ENCODE measurements at regions not wholly inside any gene's neighbourhood (a gene's known extent, or its start where the extent isn't known, plus 50 kb on each side); places are given as distances from the start of the nearest gene placed in this dataset.

DNA sequence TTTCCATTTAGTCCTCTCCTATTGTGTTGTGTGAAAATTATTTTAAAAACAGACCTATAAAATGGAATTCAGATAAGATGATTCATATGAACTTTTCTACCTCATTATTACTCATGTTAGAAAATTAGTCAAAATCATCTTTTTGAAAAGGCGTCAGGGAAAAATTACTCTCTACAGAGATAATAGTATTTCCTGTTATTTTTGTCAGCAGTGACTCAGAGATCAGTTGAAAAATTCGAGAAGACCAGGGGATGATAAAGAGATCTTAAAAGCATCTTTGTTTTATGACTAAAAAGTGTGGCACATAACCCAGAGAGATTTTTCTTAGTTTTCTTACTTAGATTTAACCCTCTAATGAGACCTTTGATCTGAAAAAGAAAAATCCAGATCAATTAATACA is 157.9 kb upstream of the CARD18 start:
- CTCF ChIA-PET: no interaction called here
- intact Hi-C loops (cut with micrococcal nuclease): loop anchor here (1.0 to 10.0 kb wide), 4 partner anchors 190 to 591 kb away; partner anchors contain the start of genes CASP1 and CASP4

DNA sequence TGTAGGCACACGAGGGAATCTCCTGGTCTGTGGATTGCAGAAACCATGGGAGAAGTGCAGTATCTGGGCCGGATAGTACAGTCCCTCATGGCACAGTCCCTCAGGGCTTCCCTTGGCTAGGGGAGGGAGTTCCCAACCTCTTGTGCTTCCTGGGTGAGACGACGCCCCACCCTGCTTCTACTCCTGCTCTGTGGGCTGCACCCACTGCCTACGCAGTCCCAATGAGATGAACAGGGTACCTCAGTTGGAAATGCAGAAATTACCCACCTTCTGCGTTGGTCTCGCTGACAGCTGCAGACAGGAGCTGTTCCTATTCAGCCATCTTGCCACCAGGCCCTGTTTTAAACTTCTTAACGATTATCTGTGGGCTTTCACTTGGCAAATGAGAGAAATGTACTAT is 157.2 kb upstream of the CARD18 start:
- DNase-seq: peak; percentile 8
- Mint-ChIP-seq H3K36me3 (no peaks in the 10 kb centered on the region), H3K9me3 (peaks cover 4% of the 10 kb centered on the region), H3K4me1 (ENCODE audit: low read depth) (peaks cover 20% of the 10 kb centered on the region), H3K4me3 (no peak overlapping the region), H3K27me3 (peaks cover 3% of the 10 kb centered on the region), H3K27ac (peak overlapping the region; percentile 66)
- POLR2A ChIA-PET: no interaction called here
- intact Hi-C loops (cut with micrococcal nuclease): loop anchor here (1.0 to 10.0 kb wide), 4 partner anchors 190 to 591 kb away; partner anchors contain the start of genes CASP1 and CASP4
- CTCF ChIA-PET: no interaction called here

More for the DNA sequence above, 157.9 kb upstream of the CARD18 start:
- no peak for DNase-seq
- peaks cover 4% of the 10 kb centered on the region for H3K9me3 Mint-ChIP-seq
- H3K4me1 Mint-ChIP-seq (ENCODE audit: low read depth): peaks cover 24% of the 10 kb centered on the region
- POLR2A ChIA-PET: no interaction called here
- peak overlapping the region; percentile 58 for H3K27ac Mint-ChIP-seq
- no peaks in the 10 kb centered on the region for H3K36me3 Mint-ChIP-seq
- H3K27me3 Mint-ChIP-seq: peaks cover 3% of the 10 kb centered on the region
- no peak overlapping the region for H3K4me3 Mint-ChIP-seq

DNA sequence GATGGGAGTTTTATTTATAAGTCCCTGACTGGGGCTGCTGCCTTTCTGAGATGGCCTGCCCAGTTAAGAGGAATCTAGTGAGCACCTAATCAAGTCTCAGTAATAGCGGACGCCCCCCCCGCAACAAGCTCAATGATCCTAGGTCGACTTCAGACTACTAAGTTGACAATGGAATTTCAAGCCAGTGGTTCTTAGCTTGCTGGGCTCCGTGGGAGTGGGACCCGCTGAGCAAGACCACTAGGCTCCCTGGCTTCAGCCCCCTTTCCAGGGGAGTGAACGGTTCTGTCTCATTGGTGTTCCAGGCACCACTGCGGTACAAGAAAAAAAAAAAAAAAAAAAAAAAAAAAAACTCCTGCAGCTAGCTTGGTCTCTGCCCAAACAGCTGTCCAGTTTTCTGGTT is 156.8 kb upstream of the CARD18 start:
- no peak overlapping the region for H3K4me3 Mint-ChIP-seq

DNA sequence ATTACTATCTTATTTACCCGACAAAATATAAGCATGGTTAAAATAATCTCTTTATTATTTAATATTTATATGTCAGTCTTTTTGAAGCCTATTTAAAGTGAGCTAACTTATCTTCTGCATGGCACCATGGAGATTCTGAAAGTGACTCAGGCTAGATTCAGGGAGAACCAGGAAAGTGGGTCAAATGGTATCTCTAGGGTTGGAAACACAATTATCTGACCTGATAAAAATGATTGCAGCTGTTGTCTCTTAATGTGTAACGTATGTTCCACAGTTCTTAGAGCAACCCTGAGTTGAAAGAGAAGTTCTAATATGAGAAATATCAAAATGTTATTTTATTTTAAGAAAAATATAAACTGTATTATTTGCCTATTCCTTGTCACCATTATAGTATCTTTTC is 143.1 kb upstream of the CARD18 start:
- no peak for DNase-seq
- POLR2A ChIA-PET: no interaction called here
- H3K4me1 Mint-ChIP-seq (ENCODE audit: low read depth): no peaks in the 10 kb centered on the region
- peaks cover 14% of the 10 kb centered on the region for H3K27me3 Mint-ChIP-seq
- no peak overlapping the region for H3K4me3 Mint-ChIP-seq
- H3K27ac Mint-ChIP-seq: no peak overlapping the region
- intact Hi-C loops (cut with micrococcal nuclease): no loop called here
- CTCF ChIA-PET: no interaction called here
- no peaks in the 10 kb centered on the region for H3K36me3 Mint-ChIP-seq
- H3K9me3 Mint-ChIP-seq: no peaks in the 10 kb centered on the region

More for the DNA sequence above, 156.8 kb upstream of the CARD18 start:
- ChIA-PET CTCF (no interaction called here), POLR2A (no interaction called here)
- H3K36me3 Mint-ChIP-seq: no peaks in the 10 kb centered on the region
- H3K9me3 Mint-ChIP-seq: peaks cover 4% of the 10 kb centered on the region
- intact Hi-C loops (cut with micrococcal nuclease): loop anchor here (5.0 to 10.0 kb wide), 3 partner anchors 189 to 332 kb away; partner anchors contain the start of genes CASP1 and CASP4
- peaks cover 3% of the 10 kb centered on the region for H3K27me3 Mint-ChIP-seq
- DNase-seq: no peak
- H3K4me1 Mint-ChIP-seq (ENCODE audit: low read depth): peaks cover 19% of the 10 kb centered on the region
- H3K27ac Mint-ChIP-seq: no peak overlapping the region

DNA sequence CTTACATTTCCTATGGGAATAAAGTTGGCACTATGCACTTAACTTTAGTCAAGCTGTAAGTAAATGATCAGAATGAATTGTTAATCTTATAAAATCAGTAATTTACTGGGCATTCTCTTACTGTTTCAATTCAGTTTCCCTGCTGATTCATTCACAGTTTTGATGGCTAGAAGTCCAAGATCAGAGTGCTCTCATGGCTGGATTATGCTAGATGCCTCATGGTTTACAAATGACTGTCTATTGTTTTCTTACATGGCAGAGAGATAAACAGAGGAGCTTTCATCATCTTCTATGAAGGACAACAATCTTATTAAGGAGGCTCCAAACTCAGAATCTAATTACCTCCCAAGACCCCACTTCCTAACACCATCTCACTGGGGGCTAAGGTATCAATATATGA is 135.1 kb upstream of the CARD18 start:
- CTCF ChIA-PET: no interaction called here
- Mint-ChIP-seq H3K36me3 (no peaks in the 10 kb centered on the region), H3K27ac (no peak overlapping the region), H3K4me1 (ENCODE audit: low read depth) (no peaks in the 10 kb centered on the region), H3K4me3 (no peak overlapping the region), H3K9me3 (no peaks in the 10 kb centered on the region), H3K27me3 (peaks cover 1% of the 10 kb centered on the region)
- DNase-seq: no peak
- POLR2A ChIA-PET: no interaction called here
- intact Hi-C loops (cut with micrococcal nuclease): no loop called here

DNA sequence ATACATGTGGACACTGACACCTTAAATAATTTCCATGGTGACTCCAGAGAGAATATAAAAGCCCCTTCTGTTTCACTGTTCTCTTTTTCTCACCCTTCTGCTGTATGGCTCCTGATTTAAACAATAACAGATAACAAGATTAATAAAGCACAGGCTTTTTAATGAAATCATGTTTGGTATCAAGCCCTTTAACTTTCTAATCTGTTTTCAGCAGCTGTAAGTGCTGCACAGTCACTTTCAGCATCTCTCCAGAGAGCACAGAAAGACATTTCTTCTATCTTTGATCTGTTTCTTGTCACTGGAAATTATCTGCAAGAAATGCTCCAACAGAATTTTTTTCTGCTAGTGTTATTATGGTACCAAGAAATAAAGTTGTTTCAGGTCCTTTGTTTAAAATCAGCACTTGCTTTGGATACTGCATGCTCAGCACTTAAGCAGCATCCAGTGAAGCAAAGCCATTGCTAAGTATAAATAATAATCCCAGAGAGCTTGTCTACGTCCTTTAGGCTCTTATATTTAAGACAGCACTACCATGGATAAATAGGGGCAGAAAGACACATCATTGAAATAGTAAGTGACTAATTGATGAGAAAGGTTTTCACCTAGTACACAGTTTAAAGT is 134.2 kb upstream of the CARD18 start:
- CTCF ChIA-PET: no interaction called here
- Mint-ChIP-seq H3K36me3 (no peaks in the 10 kb centered on the region), H3K4me3 (no peak overlapping the region), H3K27ac (no peak overlapping the region), H3K27me3 (peaks cover 1% of the 10 kb centered on the region), H3K4me1 (ENCODE audit: low read depth) (no peaks in the 10 kb centered on the region), H3K9me3 (no peaks in the 10 kb centered on the region)
- DNase-seq: no peak
- POLR2A ChIA-PET: no interaction called here
- intact Hi-C loops (cut with micrococcal nuclease): no loop called here

DNA sequence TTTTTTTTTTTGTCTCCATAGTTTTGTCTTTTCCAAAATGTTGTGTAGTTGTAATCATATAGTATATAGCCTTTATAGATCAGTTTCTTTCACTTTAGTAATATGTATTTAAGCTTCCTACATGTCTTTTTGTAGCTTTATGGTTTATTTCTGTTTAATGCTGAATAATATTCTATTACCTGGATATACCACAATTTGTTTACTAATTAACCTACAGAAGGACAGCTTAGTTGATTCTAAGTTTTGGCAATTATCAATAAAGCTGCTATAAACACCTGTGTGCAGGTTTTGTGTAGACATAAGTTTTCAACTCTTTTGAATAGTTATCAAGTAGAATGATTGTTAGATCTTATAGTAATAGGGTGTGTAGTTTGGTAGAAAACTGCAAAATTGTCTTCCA is 130.3 kb upstream of the CARD18 start:
- H3K4me1 Mint-ChIP-seq (ENCODE audit: low read depth): peaks cover 7% of the 10 kb centered on the region
- ChIA-PET POLR2A (no interaction called here), CTCF (no interaction called here)
- H3K36me3 Mint-ChIP-seq: no peaks in the 10 kb centered on the region
- H3K27ac Mint-ChIP-seq: no peak overlapping the region
- peaks cover 1% of the 10 kb centered on the region for H3K27me3 Mint-ChIP-seq
- no peak for DNase-seq
- H3K4me3 Mint-ChIP-seq: no peak overlapping the region
- no peaks in the 10 kb centered on the region for H3K9me3 Mint-ChIP-seq
- intact Hi-C loops (cut with micrococcal nuclease): no loop called here

DNA sequence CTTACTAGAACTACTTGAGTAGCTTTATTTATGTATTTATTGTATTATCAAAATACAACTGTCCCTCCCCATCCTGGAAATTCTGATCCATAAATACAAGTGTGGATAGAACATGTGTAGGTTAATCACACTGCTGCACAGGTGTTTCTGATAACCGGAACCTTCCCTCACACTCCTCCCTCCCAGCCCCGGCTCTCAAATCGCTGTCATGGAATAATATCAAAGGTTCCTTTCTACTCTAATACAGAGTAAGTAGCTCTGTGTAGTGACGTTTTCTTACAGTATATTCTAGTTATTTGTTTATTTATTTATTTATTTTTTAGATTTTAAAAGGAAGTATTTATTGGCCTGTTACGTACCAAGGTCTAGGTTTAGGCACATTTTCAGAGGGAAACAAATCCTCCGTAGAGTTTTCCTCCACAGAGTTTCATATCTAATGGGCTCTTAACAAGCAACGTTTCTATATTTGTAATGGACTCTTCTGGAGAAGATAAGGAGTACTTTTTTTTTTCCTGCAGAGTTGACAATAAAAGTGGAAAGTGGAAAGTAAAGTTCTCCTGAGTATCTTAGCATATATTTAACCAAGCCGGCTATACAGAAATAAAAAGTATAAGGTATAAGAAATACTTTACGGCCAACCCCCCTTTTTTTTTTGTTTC is 129.0 kb upstream of the CARD18 start:
- peaks cover 7% of the 10 kb centered on the region for H3K4me1 Mint-ChIP-seq (ENCODE audit: low read depth)
- POLR2A ChIA-PET: no interaction called here
- no peaks in the 10 kb centered on the region for H3K27me3 Mint-ChIP-seq
- H3K4me3 Mint-ChIP-seq: no peak overlapping the region
- intact Hi-C loops (cut with micrococcal nuclease): no loop called here
- H3K27ac Mint-ChIP-seq: no peak overlapping the region
- no peaks in the 10 kb centered on the region for H3K36me3 Mint-ChIP-seq
- H3K9me3 Mint-ChIP-seq: no peaks in the 10 kb centered on the region
- CTCF ChIA-PET: no interaction called here
- DNase-seq: no peak

DNA sequence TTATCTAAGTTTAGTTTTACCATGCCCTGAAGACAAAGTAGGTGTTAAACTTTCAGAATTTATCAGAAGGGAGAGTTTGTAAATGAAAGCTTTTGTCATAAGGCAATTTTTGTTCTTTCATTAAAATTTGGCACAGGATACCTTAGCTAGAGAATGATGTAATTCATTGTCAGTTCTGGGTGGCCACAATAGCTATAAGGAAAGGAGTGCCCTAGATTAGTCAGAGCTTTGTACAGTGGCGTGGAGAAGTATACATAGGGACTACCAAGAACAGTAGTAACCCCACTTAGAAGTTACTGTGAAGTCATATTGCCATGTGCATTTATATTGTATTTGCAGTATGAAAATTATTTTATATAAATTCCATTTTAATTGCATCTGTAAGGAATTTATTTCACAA is 126.3 kb upstream of the CARD18 start:
- H3K27ac Mint-ChIP-seq: no peak overlapping the region
- H3K36me3 Mint-ChIP-seq: no peaks in the 10 kb centered on the region
- H3K9me3 Mint-ChIP-seq: no peaks in the 10 kb centered on the region
- H3K27me3 Mint-ChIP-seq: no peaks in the 10 kb centered on the region
- ChIA-PET CTCF (no interaction called here), POLR2A (interaction anchor here (0.6 kb wide), 1 partner anchor 168 kb away, joined by 3 read pairs; no protein-coding TSS in a partner anchor)
- no peak for DNase-seq
- H3K4me3 Mint-ChIP-seq: no peak overlapping the region
- intact Hi-C loops (cut with micrococcal nuclease): no loop called here
- H3K4me1 Mint-ChIP-seq (ENCODE audit: low read depth): peaks cover 7% of the 10 kb centered on the region

DNA sequence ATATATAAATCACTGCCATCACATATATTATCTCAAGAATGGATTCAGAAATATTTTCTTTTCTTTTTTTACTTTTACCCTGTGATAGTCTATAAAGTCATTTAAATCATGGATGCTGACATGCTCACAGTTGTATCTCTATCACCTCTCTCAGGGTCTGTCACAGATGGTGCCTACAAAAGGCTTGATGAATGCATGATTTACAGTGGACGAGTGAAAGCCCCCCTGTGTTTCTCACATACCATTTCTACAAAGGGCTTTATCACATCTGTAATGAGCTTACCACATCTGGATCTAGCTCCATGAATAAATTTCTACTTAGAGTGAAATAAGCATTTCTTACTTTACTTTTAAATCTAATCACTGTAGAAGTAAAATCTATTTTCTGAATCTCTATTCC is 121.4 kb upstream of the CARD18 start:
- ChIA-PET POLR2A (no interaction called here), CTCF (no interaction called here)
- no peaks in the 10 kb centered on the region for H3K36me3 Mint-ChIP-seq
- no peaks in the 10 kb centered on the region for H3K27me3 Mint-ChIP-seq
- H3K27ac Mint-ChIP-seq: no peak overlapping the region
- H3K4me1 Mint-ChIP-seq (ENCODE audit: low read depth): peaks cover 7% of the 10 kb centered on the region
- no peak overlapping the region for H3K4me3 Mint-ChIP-seq
- no peaks in the 10 kb centered on the region for H3K9me3 Mint-ChIP-seq
- DNase-seq: no peak
- intact Hi-C loops (cut with micrococcal nuclease): no loop called here

DNA sequence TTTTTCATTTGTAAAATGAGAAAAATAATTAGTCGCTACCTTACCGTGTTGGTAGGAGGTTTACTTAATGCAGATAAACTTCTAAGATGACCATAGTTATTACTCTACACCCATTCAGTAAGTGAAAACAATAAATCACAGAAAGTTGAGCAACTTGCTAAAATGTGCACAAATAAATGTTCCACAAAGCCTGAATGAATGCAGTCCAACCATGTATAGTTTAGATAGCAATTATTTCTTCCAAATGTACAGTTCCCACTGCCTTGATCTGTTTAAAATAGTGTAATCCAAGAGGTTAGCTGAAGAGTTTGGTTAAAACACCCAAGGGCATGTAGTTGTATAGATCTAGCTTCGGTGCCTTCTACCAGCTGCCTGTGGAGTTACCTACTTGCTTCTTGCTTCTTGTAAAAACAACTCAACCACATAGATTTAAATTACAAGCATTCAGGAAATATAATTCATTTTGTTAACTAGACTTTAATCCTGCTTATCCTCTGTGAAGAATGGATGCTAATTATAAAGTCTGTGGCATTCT is 106.3 kb upstream of the CARD18 start:
- Mint-ChIP-seq H3K4me3 (no peak overlapping the region), H3K27ac (no peak overlapping the region), H3K27me3 (no peaks in the 10 kb centered on the region), H3K9me3 (no peaks in the 10 kb centered on the region), H3K36me3 (no peaks in the 10 kb centered on the region), H3K4me1 (ENCODE audit: low read depth) (no peaks in the 10 kb centered on the region)
- POLR2A ChIA-PET: no interaction called here
- DNase-seq: no peak
- CTCF ChIA-PET: no interaction called here
- intact Hi-C loops (cut with micrococcal nuclease): no loop called here

DNA sequence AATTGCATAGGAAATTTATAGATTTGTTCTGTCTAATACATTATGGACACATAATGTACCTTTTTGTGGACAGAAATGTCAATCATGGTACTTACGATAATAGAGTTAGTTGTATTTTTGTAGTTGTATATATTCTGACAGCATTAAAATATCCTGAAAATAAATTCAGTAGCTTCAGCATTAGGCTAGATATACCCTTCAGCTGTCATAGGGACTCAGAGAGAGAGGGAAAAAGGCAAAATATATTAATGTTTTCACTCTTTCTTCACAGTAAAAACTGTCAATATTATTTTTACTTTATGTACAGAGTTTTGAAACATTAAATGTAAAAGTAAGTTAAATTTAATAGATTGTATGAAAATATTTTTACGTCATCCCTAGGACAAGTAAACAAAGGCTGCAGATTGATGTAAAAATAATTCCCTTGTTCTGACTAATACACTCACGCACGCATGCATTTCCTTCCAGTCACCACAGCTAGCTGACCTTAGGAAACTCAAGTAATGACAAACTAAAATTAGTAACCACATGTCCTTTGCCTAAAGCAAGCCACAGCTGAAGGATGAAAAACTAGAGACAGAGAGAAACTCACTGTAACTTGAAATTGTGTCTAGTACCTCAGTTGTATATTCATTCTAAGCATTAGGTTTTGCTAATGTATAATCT is 104.7 kb upstream of the CARD18 start:
- no peaks in the 10 kb centered on the region for H3K36me3 Mint-ChIP-seq
- H3K27ac Mint-ChIP-seq: no peak overlapping the region
- DNase-seq: no peak
- CTCF ChIA-PET: no interaction called here
- intact Hi-C loops (cut with micrococcal nuclease): no loop called here
- no peak overlapping the region for H3K4me3 Mint-ChIP-seq
- no peaks in the 10 kb centered on the region for H3K27me3 Mint-ChIP-seq
- H3K4me1 Mint-ChIP-seq (ENCODE audit: low read depth): no peaks in the 10 kb centered on the region
- POLR2A ChIA-PET: no interaction called here
- no peaks in the 10 kb centered on the region for H3K9me3 Mint-ChIP-seq

DNA sequence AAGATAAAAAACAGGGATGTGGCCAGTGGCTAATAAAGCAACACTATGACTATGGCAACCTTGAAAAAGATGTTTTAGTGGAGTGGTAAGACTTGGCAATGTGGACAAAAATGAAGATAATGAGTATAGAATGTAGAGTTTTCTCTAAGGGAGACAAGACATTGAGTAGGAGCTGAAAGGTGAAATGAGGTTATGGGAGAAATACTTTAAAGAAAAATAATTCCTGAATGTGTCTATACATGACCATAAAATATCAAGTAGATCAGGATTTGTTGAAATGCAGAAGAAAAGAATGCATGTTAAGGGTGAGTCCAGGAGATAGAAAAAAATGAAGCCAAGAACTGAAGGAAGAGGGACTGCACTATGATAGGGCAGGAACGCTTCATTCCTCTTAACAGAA is 101.6 kb upstream of the CARD18 start:
- Mint-ChIP-seq H3K36me3 (no peaks in the 10 kb centered on the region), H3K4me3 (no peak overlapping the region), H3K27ac (no peak overlapping the region), H3K4me1 (ENCODE audit: low read depth) (no peaks in the 10 kb centered on the region), H3K27me3 (peaks cover 2% of the 10 kb centered on the region), H3K9me3 (no peaks in the 10 kb centered on the region)
- ChIA-PET CTCF (no interaction called here), POLR2A (no interaction called here)
- intact Hi-C loops (cut with micrococcal nuclease): no loop called here
- DNase-seq: no peak
